ENCODE measurements at regions not wholly inside any gene's neighbourhood (a gene's known extent, or its start where the extent isn't known, plus 50 kb on each side); places are given as distances from the start of the nearest gene placed in this dataset.
"Not testable (repeated sequence)": the region's sequence is repeated elsewhere in the genome, so short reads cannot be mapped to it uniquely, and the experiment has no call there.

- Histone ChIP-seq H3K27me3 (ENCODE audit: control insufficient read depth, insufficient read depth, low read length) (no peaks in the 10 kb centered on the region), H3K36me3 (ENCODE audit: control insufficient read depth, low read depth, low read length) (no peaks in the 10 kb centered on the region), H3K9ac (ENCODE audit: low read length) (no peak overlapping the region), H3K4me1 (ENCODE audit: control insufficient read depth, low read depth, low read length) (no peaks in the 10 kb centered on the region), H3K27ac (ENCODE audit: low read length) (no peak overlapping the region), H3K9me3 (ENCODE audit: control insufficient read depth, low read depth, low read length) (no peaks in the 10 kb centered on the region), H3K4me3 (ENCODE audit: low read length) (no peak overlapping the region)
Observed at GRCh38 chr1:157203166-157203565, 65.0 kb upstream of the ETV3 start.

DNA sequence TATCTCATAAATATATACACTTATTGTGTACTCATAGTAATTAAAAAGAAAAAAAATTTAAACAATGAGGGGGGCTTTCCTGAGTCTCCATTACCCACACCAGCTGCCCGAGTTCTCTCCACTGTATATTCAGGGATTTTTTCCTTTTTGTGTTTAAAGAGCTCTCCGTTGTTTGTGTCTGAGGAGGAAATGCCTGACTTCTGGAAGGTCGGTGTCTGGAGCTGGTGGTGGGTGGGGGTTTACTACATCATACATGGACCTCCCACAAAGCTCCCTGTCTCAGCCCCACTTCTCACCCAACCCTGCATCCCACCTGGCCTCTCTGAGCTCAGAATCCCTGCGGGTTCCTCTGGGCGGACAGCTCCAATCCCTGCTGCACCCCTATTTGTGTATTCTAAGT, 64.1 kb upstream of the ETV3 start:
- no peaks in the 10 kb centered on the region for H3K4me1 ChIP-seq (ENCODE audit: control insufficient read depth, low read depth, low read length)
- H3K36me3 ChIP-seq (ENCODE audit: control insufficient read depth, low read depth, low read length): no peaks in the 10 kb centered on the region
- no peaks in the 10 kb centered on the region for H3K9me3 ChIP-seq (ENCODE audit: control insufficient read depth, low read depth, low read length)
- H3K4me3 ChIP-seq (ENCODE audit: low read length): no peak overlapping the region
- no peaks in the 10 kb centered on the region for H3K27me3 ChIP-seq (ENCODE audit: control insufficient read depth, insufficient read depth, low read length)
- H3K9ac ChIP-seq (ENCODE audit: low read length): no peak overlapping the region
- no peak overlapping the region for H3K27ac ChIP-seq (ENCODE audit: low read length)

DNA sequence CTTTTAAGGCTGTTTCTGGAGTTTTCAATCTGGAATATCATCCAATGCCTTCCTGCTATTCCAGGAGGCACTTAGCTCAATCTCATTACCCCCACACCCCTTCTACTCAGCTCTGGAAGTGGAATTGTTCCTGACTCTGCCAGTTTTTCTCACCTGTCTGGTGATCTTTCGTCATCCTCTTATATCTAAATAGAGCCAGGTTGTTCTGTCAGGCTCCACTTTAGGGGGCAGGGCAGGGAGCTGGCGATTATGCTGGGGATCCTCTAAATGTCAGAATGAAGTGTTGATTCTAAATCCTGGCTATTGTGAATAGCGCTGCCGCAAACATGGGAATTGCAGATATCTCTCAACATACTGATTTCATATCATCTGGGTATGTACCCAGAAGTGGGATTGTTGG, 63.6 kb upstream of the ETV3 start:
- no peak overlapping the region for H3K4me3 ChIP-seq (ENCODE audit: low read length)
- H3K27ac ChIP-seq (ENCODE audit: low read length): no peak overlapping the region
- H3K4me1 ChIP-seq (ENCODE audit: control insufficient read depth, low read depth, low read length): no peaks in the 10 kb centered on the region
- H3K9ac ChIP-seq (ENCODE audit: low read length): no peak overlapping the region
- no peaks in the 10 kb centered on the region for H3K27me3 ChIP-seq (ENCODE audit: control insufficient read depth, insufficient read depth, low read length)
- no peaks in the 10 kb centered on the region for H3K36me3 ChIP-seq (ENCODE audit: control insufficient read depth, low read depth, low read length)
- no peaks in the 10 kb centered on the region for H3K9me3 ChIP-seq (ENCODE audit: control insufficient read depth, low read depth, low read length)

GRCh38 chr1:157200451-157200850, 62.3 kb upstream of the ETV3 start:
- Histone ChIP-seq H3K27ac (ENCODE audit: low read length) (no peak overlapping the region), H3K9ac (ENCODE audit: low read length) (no peak overlapping the region), H3K4me1 (ENCODE audit: control insufficient read depth, low read depth, low read length) (no peaks in the 10 kb centered on the region), H3K36me3 (ENCODE audit: control insufficient read depth, low read depth, low read length) (no peaks in the 10 kb centered on the region), H3K27me3 (ENCODE audit: control insufficient read depth, insufficient read depth, low read length) (no peaks in the 10 kb centered on the region), H3K4me3 (ENCODE audit: low read length) (no peak overlapping the region), H3K9me3 (ENCODE audit: control insufficient read depth, low read depth, low read length) (no peaks in the 10 kb centered on the region)

GRCh38 chr1:157199421-157199755, 61.2 kb upstream of the ETV3 start:
- Histone ChIP-seq H3K9ac (ENCODE audit: low read length) (no peak overlapping the region), H3K27ac (ENCODE audit: low read length) (no peak overlapping the region), H3K4me1 (ENCODE audit: control insufficient read depth, low read depth, low read length) (no peaks in the 10 kb centered on the region)

GRCh38 chr1:157198619-157199420, 60.6 kb upstream of the ETV3 start:
- H3K27ac ChIP-seq (ENCODE audit: low read length): no peak overlapping the region
- no peaks in the 10 kb centered on the region for H3K4me1 ChIP-seq (ENCODE audit: control insufficient read depth, low read depth, low read length)
- no peak overlapping the region for H3K9ac ChIP-seq (ENCODE audit: low read length)
- no peaks in the 10 kb centered on the region for H3K36me3 ChIP-seq (ENCODE audit: control insufficient read depth, low read depth, low read length)
- H3K27me3 ChIP-seq (ENCODE audit: control insufficient read depth, insufficient read depth, low read length): no peaks in the 10 kb centered on the region
- H3K4me3 ChIP-seq (ENCODE audit: low read length): no peak overlapping the region
- H3K9me3 ChIP-seq (ENCODE audit: control insufficient read depth, low read depth, low read length): no peaks in the 10 kb centered on the region

More at GRCh38 chr1:157199421-157199755, 61.2 kb upstream of the ETV3 start:
- Histone ChIP-seq H3K27me3 (ENCODE audit: control insufficient read depth, insufficient read depth, low read length) (no peaks in the 10 kb centered on the region), H3K9me3 (ENCODE audit: control insufficient read depth, low read depth, low read length) (no peaks in the 10 kb centered on the region), H3K4me3 (ENCODE audit: low read length) (no peak overlapping the region), H3K36me3 (ENCODE audit: control insufficient read depth, low read depth, low read length) (no peaks in the 10 kb centered on the region)

- no peak overlapping the region for H3K9ac ChIP-seq (ENCODE audit: low read length)
- no peak overlapping the region for H3K4me3 ChIP-seq (ENCODE audit: low read length)
- no peaks in the 10 kb centered on the region for H3K27me3 ChIP-seq (ENCODE audit: control insufficient read depth, insufficient read depth, low read length)
- H3K9me3 ChIP-seq (ENCODE audit: control insufficient read depth, low read depth, low read length): no peaks in the 10 kb centered on the region
- no peaks in the 10 kb centered on the region for H3K36me3 ChIP-seq (ENCODE audit: control insufficient read depth, low read depth, low read length)
- no peaks in the 10 kb centered on the region for H3K4me1 ChIP-seq (ENCODE audit: control insufficient read depth, low read depth, low read length)
- no peak overlapping the region for H3K27ac ChIP-seq (ENCODE audit: low read length)
Observed at GRCh38 chr1:157197906-157198435, 59.8 kb upstream of the ETV3 start.

GRCh38 chr1:157196670-157197456, 58.7 kb upstream of the ETV3 start:
- H3K27ac ChIP-seq (ENCODE audit: low read length); H3K27me3 ChIP-seq (ENCODE audit: control insufficient read depth, insufficient read depth, low read length); H3K36me3 ChIP-seq (ENCODE audit: control insufficient read depth, low read depth, low read length); H3K9ac ChIP-seq (ENCODE audit: low read length); H3K4me1 ChIP-seq (ENCODE audit: control insufficient read depth, low read depth, low read length); H3K4me3 ChIP-seq (ENCODE audit: low read length); H3K9me3 ChIP-seq (ENCODE audit: control insufficient read depth, low read depth, low read length): not testable (repeated sequence)

DNA sequence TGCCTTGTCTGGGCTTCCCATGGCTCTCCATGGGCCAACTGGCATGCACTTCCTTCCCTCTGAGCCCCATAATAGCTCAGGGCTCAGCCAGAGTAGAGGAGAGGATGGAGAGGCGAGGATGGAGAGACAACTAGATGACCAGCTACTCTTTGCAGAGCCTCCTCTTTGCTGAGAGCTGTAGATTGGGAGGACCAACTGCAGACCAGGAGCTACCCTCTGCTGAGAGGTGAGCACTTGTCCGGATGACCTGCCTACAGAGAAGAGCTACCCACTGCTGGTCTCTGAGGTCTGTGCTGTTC, 58.0 kb upstream of the ETV3 start:
- no peaks in the 10 kb centered on the region for H3K9me3 ChIP-seq (ENCODE audit: control insufficient read depth, low read depth, low read length)
- no peaks in the 10 kb centered on the region for H3K36me3 ChIP-seq (ENCODE audit: control insufficient read depth, low read depth, low read length)
- no peaks in the 10 kb centered on the region for H3K27me3 ChIP-seq (ENCODE audit: control insufficient read depth, insufficient read depth, low read length)
- no peak overlapping the region for H3K9ac ChIP-seq (ENCODE audit: low read length)
- no peaks in the 10 kb centered on the region for H3K4me1 ChIP-seq (ENCODE audit: control insufficient read depth, low read depth, low read length)
- H3K4me3 ChIP-seq (ENCODE audit: low read length): no peak overlapping the region
- H3K27ac ChIP-seq (ENCODE audit: low read length): no peak overlapping the region

DNA sequence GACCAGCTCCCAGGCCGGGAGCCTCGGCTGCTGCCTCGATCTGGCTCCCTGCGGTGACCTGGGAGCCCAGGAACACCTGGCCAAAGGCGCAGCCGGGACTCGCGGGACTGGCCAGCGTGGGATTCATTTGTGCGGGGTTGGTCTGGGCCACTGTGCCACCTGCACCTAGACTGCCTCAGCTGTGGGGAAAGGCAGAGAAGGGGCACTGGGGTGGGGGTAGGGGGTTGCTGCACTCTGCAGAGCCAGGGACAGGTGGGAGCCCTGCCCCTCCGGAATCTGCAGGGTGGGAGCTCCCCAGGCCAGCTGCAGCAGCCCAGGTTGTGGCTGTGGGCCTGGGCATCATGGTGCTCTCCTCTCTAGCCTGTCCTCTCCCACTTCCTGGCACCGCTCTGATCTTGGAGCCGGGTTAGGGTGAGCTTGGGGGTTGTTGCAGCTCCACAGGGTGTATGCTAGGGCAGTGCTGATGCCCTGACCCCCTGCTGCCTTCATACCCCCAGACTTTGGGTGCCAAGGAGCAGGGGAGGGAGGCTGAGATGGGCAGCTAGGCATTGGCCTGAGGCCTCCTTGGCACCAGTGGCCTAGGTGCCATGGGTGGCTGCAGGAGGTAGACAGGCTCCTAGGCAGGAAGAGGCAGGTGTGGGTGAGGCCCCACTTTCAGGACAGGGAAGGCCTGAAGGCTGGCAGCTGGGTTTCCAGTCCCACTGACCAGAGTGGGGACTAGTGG, 57.5 kb upstream of the ETV3 start:
- H3K4me3 ChIP-seq (ENCODE audit: low read length): no peak overlapping the region
- no peaks in the 10 kb centered on the region for H3K36me3 ChIP-seq (ENCODE audit: control insufficient read depth, low read depth, low read length)
- H3K9me3 ChIP-seq (ENCODE audit: control insufficient read depth, low read depth, low read length): no peaks in the 10 kb centered on the region
- H3K4me1 ChIP-seq (ENCODE audit: control insufficient read depth, low read depth, low read length): no peaks in the 10 kb centered on the region
- no peaks in the 10 kb centered on the region for H3K27me3 ChIP-seq (ENCODE audit: control insufficient read depth, insufficient read depth, low read length)
- H3K27ac ChIP-seq (ENCODE audit: low read length): no peak overlapping the region
- H3K9ac ChIP-seq (ENCODE audit: low read length): no peak overlapping the region

- Histone ChIP-seq H3K9me3 (ENCODE audit: control insufficient read depth, low read depth, low read length) (no peaks in the 10 kb centered on the region), H3K4me3 (ENCODE audit: low read length) (no peak overlapping the region), H3K9ac (ENCODE audit: low read length) (no peak overlapping the region), H3K27ac (ENCODE audit: low read length) (no peak overlapping the region), H3K27me3 (ENCODE audit: control insufficient read depth, insufficient read depth, low read length) (no peaks in the 10 kb centered on the region), H3K4me1 (ENCODE audit: control insufficient read depth, low read depth, low read length) (no peaks in the 10 kb centered on the region), H3K36me3 (ENCODE audit: control insufficient read depth, low read depth, low read length) (no peaks in the 10 kb centered on the region)
Observed at GRCh38 chr1:157194731-157195520, 56.7 kb upstream of the ETV3 start.

Data from iPS-18a (cell line).